NCI-H1105 treated with DMSO at 0.1 percent for 48 hours (cell line): ENCODE measurements at regions not wholly inside any gene's neighbourhood (a gene's known extent, or its start where the extent isn't known, plus 50 kb on each side); places are given as distances from the start of the nearest gene placed in this dataset.

Experiments
- DNase-seq: peaks from one replicate; lab custom pipeline; 2025; lab: John Stamatoyannopoulos, UW

- DNase-seq = no peak
Observed at GRCh38 chr20:23231561-23232218, 118.9 kb upstream of the NXT1 start.

GRCh38 chr20:23230766-23231385 lies 119.7 kb upstream of the NXT1 start:
- DNase-seq = no peak

- DNase-seq = no peak
Observed at GRCh38 chr20:23229989-23230388, 120.6 kb upstream of the NXT1 start.

GRCh38 chr20:23228912-23229311 lies 121.7 kb upstream of the NXT1 start:
- DNase-seq = no peak

- no peak for DNase-seq
Observed at GRCh38 chr20:23227976-23228375, 122.6 kb upstream of the NXT1 start.

- DNase-seq = no peak
Observed at GRCh38 chr20:23227274-23227673, 123.3 kb upstream of the NXT1 start.

GRCh38 chr20:23226612-23227265 lies 123.9 kb upstream of the NXT1 start:
- no peak for DNase-seq

GRCh38 chr20:23225407-23226060 lies 125.1 kb upstream of the NXT1 start:
- no peak for DNase-seq

GRCh38 chr20:23224806-23225205 lies 125.8 kb upstream of the NXT1 start:
- DNase-seq = no peak

- no peak for DNase-seq
Observed at GRCh38 chr20:23223908-23224580, 126.5 kb upstream of the NXT1 start.

- no peak for DNase-seq
Observed at GRCh38 chr20:23222531-23223200, 127.9 kb upstream of the NXT1 start.

GRCh38 chr20:23217023-23217422 lies 130.9 kb upstream of the CD93 start:
- DNase-seq = no peak

GRCh38 chr20:23215344-23215995 lies 129.3 kb upstream of the CD93 start:
- DNase-seq = no peak

GRCh38 chr20:23214903-23215302 lies 128.8 kb upstream of the CD93 start:
- DNase-seq = no peak

GRCh38 chr20:23212464-23212995 lies 126.4 kb upstream of the CD93 start:
- DNase-seq = no peak

GRCh38 chr20:23212011-23212410 lies 125.9 kb upstream of the CD93 start:
- no peak for DNase-seq

GRCh38 chr20:23211164-23211563 lies 125.0 kb upstream of the CD93 start:
- no peak for DNase-seq

GRCh38 chr20:23207826-23208540 lies 121.9 kb upstream of the CD93 start:
- DNase-seq = no peak

- DNase-seq = no peak
Observed at GRCh38 chr20:23206995-23207394, 120.9 kb upstream of the CD93 start.

GRCh38 chr20:23206061-23206460 lies 119.9 kb upstream of the CD93 start:
- no peak for DNase-seq
